ENCODE measurements at regions not wholly inside any gene's neighbourhood (a gene's known extent, or its start where the extent isn't known, plus 50 kb on each side); places are given as distances from the start of the nearest gene placed in this dataset.

- no peak for TF ChIP-seq CTCF (IDR thresholded peaks at IDR 0.05)
- Histone ChIP-seq H3K36me3 (no peaks in the 10 kb centered on the region), H3K27ac (no peak overlapping the region), H3K4me1 (no peaks in the 10 kb centered on the region), H3K4me3 (no peak overlapping the region), H3K27me3 (no peaks in the 10 kb centered on the region), H3K9me3 (peaks cover 0 to 2% of the 10 kb centered on the region in 2 donors)
- ATAC-seq = no peak
- DNase-seq = no peak
- intact Hi-C loops (cut with DNase I) = no loop called here
These were observed 521.7 kb upstream of the ANKRD30A start for GRCh38 chr10:36603688-36604087.

- no peak for ATAC-seq
- H3K27ac ChIP-seq = no peak overlapping the region
- no peak for DNase-seq
- no peaks in the 10 kb centered on the region for H3K27me3 ChIP-seq
- H3K9me3 ChIP-seq = no peaks in the 10 kb centered on the region
- no peaks in the 10 kb centered on the region for H3K36me3 ChIP-seq
- no peak overlapping the region for H3K4me3 ChIP-seq
- intact Hi-C loops (cut with DNase I) = no loop called here
- no peak for TF ChIP-seq CTCF (IDR thresholded peaks at IDR 0.05)
- H3K4me1 ChIP-seq = no peaks in the 10 kb centered on the region
These were observed 523.0 kb upstream of the ANKRD30A start for GRCh38 chr10:36602374-36602773.

DNA sequence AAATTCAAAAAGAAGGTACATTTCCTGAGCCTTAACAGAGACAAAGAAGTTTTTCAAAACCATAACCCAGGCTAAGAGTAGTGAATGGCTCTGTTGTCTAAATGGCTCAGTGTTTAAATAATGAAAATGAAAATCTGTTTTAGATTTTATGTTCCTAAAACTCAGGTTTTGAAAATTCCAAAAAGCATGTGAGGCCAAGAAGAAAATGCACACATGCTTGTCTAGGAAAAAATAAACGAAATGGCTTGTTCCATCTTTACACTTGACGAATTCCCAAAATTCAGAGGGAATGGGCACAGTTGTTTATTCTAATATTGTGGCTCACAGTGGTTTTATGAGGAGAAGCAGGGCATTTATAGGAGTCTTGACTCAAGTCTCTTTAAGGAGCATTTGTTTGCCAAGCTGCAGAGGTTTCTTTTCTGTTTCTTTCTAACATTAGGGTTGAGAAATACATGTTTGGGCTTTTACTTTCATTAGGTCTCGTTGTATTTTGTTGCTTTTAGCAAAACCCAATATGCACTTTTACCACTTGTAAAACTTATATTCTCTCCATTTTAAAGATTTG lies 527.6 kb upstream of the ANKRD30A start:
- Histone ChIP-seq H3K27me3 (no peaks in the 10 kb centered on the region), H3K9me3 (no peaks in the 10 kb centered on the region), H3K27ac (no peak overlapping the region), H3K36me3 (no peaks in the 10 kb centered on the region), H3K4me1 (no peaks in the 10 kb centered on the region), H3K4me3 (no peak overlapping the region)
- TF ChIP-seq CTCF (IDR thresholded peaks at IDR 0.05) = no peak
- intact Hi-C loops (cut with DNase I) = no loop called here
- DNase-seq (no peak), ATAC-seq (no peak)

DNA sequence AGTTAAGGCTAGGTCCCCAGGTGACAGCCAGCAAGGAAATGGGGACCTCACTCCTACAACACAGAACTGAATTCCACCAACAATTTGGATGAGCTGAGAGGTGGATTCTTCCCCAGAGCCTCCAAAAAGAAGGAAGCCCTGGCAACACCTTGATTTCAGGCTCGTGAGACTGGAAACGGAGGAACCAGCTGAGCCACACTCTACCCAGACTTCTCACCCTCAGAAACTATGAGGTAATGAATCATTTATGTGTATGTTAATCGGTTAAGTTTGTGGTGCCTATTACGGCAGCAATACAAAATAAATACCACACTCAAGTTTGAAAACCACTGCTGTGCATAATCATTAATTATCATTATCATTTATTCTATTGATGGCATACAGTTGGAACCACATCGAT lies 532.4 kb upstream of the ANKRD30A start:
- DNase-seq = no peak
- H3K27ac ChIP-seq = no peak overlapping the region
- peaks cover 0 to 3% of the 10 kb centered on the region in 2 donors for H3K9me3 ChIP-seq
- no peak overlapping the region for H3K4me3 ChIP-seq
- intact Hi-C loops (cut with DNase I) = no loop called here
- ATAC-seq = no peak
- TF ChIP-seq CTCF (IDR thresholded peaks at IDR 0.05) = no peak
- no peaks in the 10 kb centered on the region for H3K4me1 ChIP-seq
- no peaks in the 10 kb centered on the region for H3K27me3 ChIP-seq
- no peaks in the 10 kb centered on the region for H3K36me3 ChIP-seq

GRCh38 chr10:36591436-36591835 lies 534.0 kb upstream of the ANKRD30A start:
- Histone ChIP-seq H3K9me3 (peaks cover 0 to 12% of the 10 kb centered on the region in 2 donors), H3K4me3 (no peak overlapping the region), H3K27me3 (no peaks in the 10 kb centered on the region), H3K27ac (no peak overlapping the region), H3K36me3 (no peaks in the 10 kb centered on the region), H3K4me1 (no peaks in the 10 kb centered on the region)
- no peak for DNase-seq
- TF ChIP-seq CTCF (IDR thresholded peaks at IDR 0.05) = no peak
- ATAC-seq = no peak
- intact Hi-C loops (cut with DNase I) = no loop called here

Data from left lung (tissue), 4 donors.